ENCODE measurements at regions not wholly inside any gene's neighbourhood (a gene's known extent, or its start where the extent isn't known, plus 50 kb on each side); places are given as distances from the start of the nearest gene placed in this dataset.

DNA sequence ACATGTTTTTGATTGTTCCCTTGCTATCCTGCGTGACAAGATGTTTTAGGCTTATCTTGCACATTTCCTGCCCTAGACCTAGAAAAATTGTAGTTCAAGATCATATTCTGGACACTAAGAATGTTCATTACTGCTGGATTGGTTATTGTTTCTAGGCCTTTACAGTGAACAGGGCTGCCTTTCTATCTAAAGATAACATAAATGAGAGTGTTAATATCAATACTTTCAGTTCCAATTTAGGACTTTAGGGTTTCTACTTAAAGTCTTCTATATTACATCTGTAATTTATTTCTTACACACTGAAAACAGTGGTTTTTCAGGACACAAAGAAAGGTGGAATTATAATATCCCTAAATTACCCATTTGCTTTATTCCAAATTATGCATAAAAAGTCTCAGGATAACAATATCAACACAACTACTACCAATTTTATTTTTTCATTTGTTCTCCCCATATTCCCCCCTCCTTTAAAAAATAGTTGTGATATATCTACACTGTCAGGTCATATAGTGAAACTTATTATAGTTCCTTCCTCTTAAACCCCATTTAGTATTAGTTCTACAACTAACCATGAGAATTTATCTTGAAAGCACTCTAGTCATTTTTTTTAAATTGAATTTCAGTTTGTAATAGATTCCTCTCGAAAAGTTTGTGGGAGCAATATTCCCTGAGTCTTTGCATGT, 293.9 kb upstream of the RIOK2 start:
- ATAC-seq: no peak

DNA sequence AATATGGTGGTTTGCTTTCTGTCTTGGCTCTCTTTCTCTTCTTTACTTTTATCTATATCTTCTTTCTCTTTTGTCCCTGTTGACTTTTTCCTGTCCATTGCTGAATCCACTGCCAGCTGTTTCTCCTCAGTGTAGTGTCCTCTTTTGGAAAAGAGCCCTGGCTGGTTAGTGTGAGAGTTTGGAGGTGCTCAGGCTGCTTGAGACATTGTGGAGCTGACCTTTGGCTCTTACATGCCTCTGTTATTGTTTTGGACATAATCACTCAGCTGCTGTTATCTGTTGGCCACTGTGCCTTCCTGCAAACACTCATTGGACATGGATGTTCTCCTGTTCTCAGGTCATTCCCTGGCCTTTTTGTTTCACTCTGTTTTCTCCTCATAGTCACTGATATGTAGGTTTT, 295.4 kb upstream of the RIOK2 start:
- no peak for DNase-seq
- Histone ChIP-seq H3K9me3 (peaks cover 0 to 2% (median 0%) of the 10 kb centered on the region in 11 donors), H3K27ac (no peak overlapping the region), H3K27me3 (no peaks in the 10 kb centered on the region), H3K4me3 (no peak overlapping the region), H3K4me1 (peaks cover 0 to 5% (median 0%) of the 10 kb centered on the region in 9 donors), H3K36me3 (no peaks in the 10 kb centered on the region)
- intact Hi-C loops (cut with DNase I): no loop called here
- TF ChIP-seq, protein P1, sequence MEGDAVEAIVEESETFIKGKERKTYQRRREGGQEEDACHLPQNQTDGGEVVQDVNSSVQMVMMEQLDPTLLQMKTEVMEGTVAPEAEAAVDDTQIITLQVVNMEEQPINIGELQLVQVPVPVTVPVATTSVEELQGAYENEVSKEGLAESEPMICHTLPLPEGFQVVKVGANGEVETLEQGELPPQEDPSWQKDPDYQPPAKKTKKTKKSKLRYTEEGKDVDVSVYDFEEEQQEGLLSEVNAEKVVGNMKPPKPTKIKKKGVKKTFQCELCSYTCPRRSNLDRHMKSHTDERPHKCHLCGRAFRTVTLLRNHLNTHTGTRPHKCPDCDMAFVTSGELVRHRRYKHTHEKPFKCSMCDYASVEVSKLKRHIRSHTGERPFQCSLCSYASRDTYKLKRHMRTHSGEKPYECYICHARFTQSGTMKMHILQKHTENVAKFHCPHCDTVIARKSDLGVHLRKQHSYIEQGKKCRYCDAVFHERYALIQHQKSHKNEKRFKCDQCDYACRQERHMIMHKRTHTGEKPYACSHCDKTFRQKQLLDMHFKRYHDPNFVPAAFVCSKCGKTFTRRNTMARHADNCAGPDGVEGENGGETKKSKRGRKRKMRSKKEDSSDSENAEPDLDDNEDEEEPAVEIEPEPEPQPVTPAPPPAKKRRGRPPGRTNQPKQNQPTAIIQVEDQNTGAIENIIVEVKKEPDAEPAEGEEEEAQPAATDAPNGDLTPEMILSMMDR (IDR thresholded peaks at IDR 0.05): no peak
- ATAC-seq: no peak

More for the DNA sequence above, 293.9 kb upstream of the RIOK2 start:
- WGBS, 2 donors: 65 to 84% methylated on average over 2 of the region's 2 CpGs
- H3K4me3 ChIP-seq: no peak overlapping the region
- DNase-seq: no peak
- H3K4me1 ChIP-seq: peaks cover 0 to 5% (median 0%) of the 10 kb centered on the region in 9 donors
- intact Hi-C loops (cut with DNase I): no loop called here
- TF ChIP-seq, protein P1 (IDR thresholded peaks at IDR 0.05): no peak
- peaks cover 0 to 8% (median 0%) of the 10 kb centered on the region in 11 donors for H3K9me3 ChIP-seq
- no peaks in the 10 kb centered on the region for H3K27me3 ChIP-seq
- no peak overlapping the region for H3K27ac ChIP-seq
- H3K36me3 ChIP-seq: no peaks in the 10 kb centered on the region

DNA sequence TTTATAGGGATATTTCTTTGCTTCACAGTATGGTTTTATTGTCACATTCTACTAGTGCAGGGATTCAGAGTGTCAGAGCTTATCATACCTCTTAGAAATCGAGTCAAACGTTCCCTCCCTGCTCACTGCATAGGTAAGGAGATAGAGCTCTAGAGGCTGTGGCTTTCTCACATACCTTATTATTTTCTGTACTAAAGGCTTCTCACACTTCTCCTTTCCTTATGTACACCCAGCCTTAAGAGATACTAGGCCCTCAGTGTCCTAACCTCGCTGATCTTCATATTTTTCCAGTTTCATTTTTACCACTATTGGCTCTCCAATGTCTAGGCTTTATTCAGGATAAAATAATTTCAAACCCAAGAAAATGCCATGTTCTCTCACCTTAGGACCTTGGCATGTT, 297.3 kb upstream of the RIOK2 start:
- Histone ChIP-seq H3K4me3 (no peak overlapping the region), H3K27ac (no peak overlapping the region), H3K27me3 (no peaks in the 10 kb centered on the region), H3K36me3 (no peaks in the 10 kb centered on the region), H3K4me1 (peaks cover 0 to 5% (median 0%) of the 10 kb centered on the region in 9 donors), H3K9me3 (no peaks in the 10 kb centered on the region)
- intact Hi-C loops (cut with DNase I): no loop called here
- 61 to 67% methylated on average over 3 of the region's 3 CpGs for WGBS, 2 donors
- ATAC-seq (no peak), DNase-seq (no peak)
- TF ChIP-seq, protein P1 (IDR thresholded peaks at IDR 0.05): no peak

DNA sequence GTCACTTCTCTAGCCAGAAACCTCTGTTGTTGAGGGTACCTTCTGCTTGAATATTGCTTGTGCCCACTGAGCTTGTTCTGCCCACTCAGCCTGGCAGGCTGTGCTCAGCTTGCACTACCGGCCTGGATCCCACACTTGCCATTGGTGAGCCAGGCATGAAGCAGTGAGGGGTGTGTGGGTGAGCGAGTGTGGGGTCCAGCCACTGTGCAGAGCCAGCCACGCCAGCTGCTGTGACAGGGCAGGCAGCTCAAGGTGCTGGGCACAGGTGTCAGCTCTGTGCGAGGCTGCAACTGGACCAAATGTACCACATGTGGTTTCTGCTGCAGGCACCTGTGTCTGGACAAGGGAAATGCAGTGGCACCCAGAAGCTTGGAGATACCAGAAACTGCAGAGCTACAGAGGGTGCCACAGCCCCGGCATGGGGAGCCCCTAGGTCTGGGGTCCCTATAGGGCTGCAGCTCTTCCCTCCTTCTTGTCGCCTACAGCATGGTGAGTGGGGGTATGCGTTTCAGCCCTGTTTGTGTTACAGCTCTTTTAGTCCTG, 305.1 kb upstream of the RIOK2 start:
- no peak for DNase-seq
- no peak for ATAC-seq
- Histone ChIP-seq H3K27ac (no peak overlapping the region), H3K9me3 (no peaks in the 10 kb centered on the region), H3K4me3 (no peak overlapping the region), H3K4me1 (no peaks in the 10 kb centered on the region), H3K36me3 (no peaks in the 10 kb centered on the region), H3K27me3 (no peaks in the 10 kb centered on the region)
- TF ChIP-seq, protein P1 (IDR thresholded peaks at IDR 0.05): no peak
- intact Hi-C loops (cut with DNase I): no loop called here
- 93 to 94% methylated on average over 7 of the region's 7 CpGs for WGBS, 2 donors
